Rectal smooth muscle tissue (tissue), 1 donor: ENCODE measurements at regions not wholly inside any gene's neighbourhood (a gene's known extent, or its start where the extent isn't known, plus 50 kb on each side); places are given as distances from the start of the nearest gene placed in this dataset.

Source experiments
- H3K27ac ChIP-seq: one replicate; pipeline ENCODE4 v1.7.0; 2013; ENCODE audit warnings: low read depth, low read length, inconsistent platforms
- H3K27me3 ChIP-seq: one replicate; pipeline ENCODE4 v1.7.0; 2013; ENCODE audit warnings: low read length; ENCODE audit not compliant: control insufficient read depth, insufficient read depth
- H3K36me3 ChIP-seq: one replicate; pipeline ENCODE4 v1.7.0; 2013; ENCODE audit warnings: low read length; ENCODE audit not compliant: control insufficient read depth, insufficient read depth
- H3K4me1 ChIP-seq: one replicate; pipeline ENCODE4 v1.7.0; 2013; ENCODE audit warnings: low read length; ENCODE audit not compliant: control insufficient read depth, insufficient read depth
- H3K4me3 ChIP-seq: one replicate; pipeline ENCODE4 v1.7.0; 2013; ENCODE audit warnings: low read length
- H3K9ac ChIP-seq: one replicate; pipeline ENCODE4 v1.7.0; 2013; ENCODE audit warnings: low read length

GRCh38 chr3:64318668-64319271, 93.5 kb upstream of the PRICKLE2 start:
- Histone ChIP-seq H3K9ac (no peak overlapping the region), H3K27ac (no peak overlapping the region), H3K4me3 (no peak overlapping the region), H3K27me3 (no peaks in the 10 kb centered on the region), H3K4me1 (peaks cover 4% of the 10 kb centered on the region), H3K36me3 (no peaks in the 10 kb centered on the region)

GRCh38 chr3:64318001-64318400, 92.7 kb upstream of the PRICKLE2 start:
- Histone ChIP-seq H3K27ac (no peak overlapping the region), H3K27me3 (no peaks in the 10 kb centered on the region), H3K4me1 (peaks cover 4% of the 10 kb centered on the region), H3K4me3 (no peak overlapping the region), H3K9ac (no peak overlapping the region), H3K36me3 (no peaks in the 10 kb centered on the region)

- Histone ChIP-seq H3K4me3 (no peak overlapping the region), H3K27ac (no peak overlapping the region), H3K36me3 (no peaks in the 10 kb centered on the region), H3K9ac (no peak overlapping the region), H3K4me1 (peaks cover 4% of the 10 kb centered on the region), H3K27me3 (no peaks in the 10 kb centered on the region)
These were observed 91.7 kb upstream of the PRICKLE2 start for GRCh38 chr3:64316971-64317370.

- no peak overlapping the region for H3K27ac ChIP-seq
- no peaks in the 10 kb centered on the region for H3K27me3 ChIP-seq
- no peaks in the 10 kb centered on the region for H3K36me3 ChIP-seq
- H3K4me3 ChIP-seq: no peak overlapping the region
- no peak overlapping the region for H3K9ac ChIP-seq
- H3K4me1 ChIP-seq: no peaks in the 10 kb centered on the region
These were observed 86.3 kb upstream of the PRICKLE2 start for GRCh38 chr3:64311424-64312061.

- Histone ChIP-seq H3K4me1 (no peaks in the 10 kb centered on the region), H3K36me3 (no peaks in the 10 kb centered on the region), H3K27ac (no peak overlapping the region), H3K27me3 (no peaks in the 10 kb centered on the region), H3K4me3 (no peak overlapping the region), H3K9ac (no peak overlapping the region)
These were observed 83.7 kb upstream of the PRICKLE2 start for GRCh38 chr3:64308931-64309330.

GRCh38 chr3:64306745-64307144, 81.5 kb upstream of the PRICKLE2 start:
- Histone ChIP-seq H3K27ac (no peak overlapping the region), H3K27me3 (no peaks in the 10 kb centered on the region)

GRCh38 chr3:64305731-64306130, 80.5 kb upstream of the PRICKLE2 start:
- H3K9ac ChIP-seq: no peak overlapping the region
- H3K27ac ChIP-seq: no peak overlapping the region
- no peaks in the 10 kb centered on the region for H3K27me3 ChIP-seq
- H3K36me3 ChIP-seq: no peaks in the 10 kb centered on the region
- H3K4me3 ChIP-seq: no peak overlapping the region
- no peaks in the 10 kb centered on the region for H3K4me1 ChIP-seq

More at GRCh38 chr3:64306745-64307144, 81.5 kb upstream of the PRICKLE2 start:
- no peaks in the 10 kb centered on the region for H3K36me3 ChIP-seq
- H3K9ac ChIP-seq: no peak overlapping the region
- no peaks in the 10 kb centered on the region for H3K4me1 ChIP-seq
- H3K4me3 ChIP-seq: no peak overlapping the region

- Histone ChIP-seq H3K4me3 (no peak overlapping the region), H3K9ac (no peak overlapping the region), H3K27me3 (no peaks in the 10 kb centered on the region), H3K4me1 (no peaks in the 10 kb centered on the region), H3K36me3 (no peaks in the 10 kb centered on the region), H3K27ac (no peak overlapping the region)
These were observed 79.7 kb upstream of the PRICKLE2 start for GRCh38 chr3:64304828-64305410.

GRCh38 chr3:64303881-64304280, 78.6 kb upstream of the PRICKLE2 start:
- no peaks in the 10 kb centered on the region for H3K36me3 ChIP-seq
- no peaks in the 10 kb centered on the region for H3K4me1 ChIP-seq
- H3K9ac ChIP-seq: no peak overlapping the region
- no peak overlapping the region for H3K4me3 ChIP-seq
- H3K27ac ChIP-seq: no peak overlapping the region
- H3K27me3 ChIP-seq: no peaks in the 10 kb centered on the region

- Histone ChIP-seq H3K27ac (no peak overlapping the region), H3K9ac (no peak overlapping the region), H3K27me3 (no peaks in the 10 kb centered on the region)
These were observed 78.1 kb upstream of the PRICKLE2 start for GRCh38 chr3:64303401-64303800.

GRCh38 chr3:64301476-64301875, 76.2 kb upstream of the PRICKLE2 start:
- no peak overlapping the region for H3K9ac ChIP-seq
- no peaks in the 10 kb centered on the region for H3K27me3 ChIP-seq
- no peaks in the 10 kb centered on the region for H3K4me1 ChIP-seq
- no peak overlapping the region for H3K27ac ChIP-seq
- H3K36me3 ChIP-seq: no peaks in the 10 kb centered on the region
- H3K4me3 ChIP-seq: no peak overlapping the region

More at GRCh38 chr3:64303401-64303800, 78.1 kb upstream of the PRICKLE2 start:
- Histone ChIP-seq H3K4me3 (no peak overlapping the region), H3K36me3 (no peaks in the 10 kb centered on the region), H3K4me1 (no peaks in the 10 kb centered on the region)

- no peaks in the 10 kb centered on the region for H3K36me3 ChIP-seq
- no peak overlapping the region for H3K9ac ChIP-seq
- no peak overlapping the region for H3K27ac ChIP-seq
- H3K4me1 ChIP-seq: peaks cover under 1% of the 10 kb centered on the region
- no peaks in the 10 kb centered on the region for H3K27me3 ChIP-seq
- no peak overlapping the region for H3K4me3 ChIP-seq
These were observed 75.6 kb upstream of the PRICKLE2 start for GRCh38 chr3:64300790-64301423.
